HEK293T (cell line): ENCODE measurements at regions not wholly inside any gene's neighbourhood (a gene's known extent, or its start where the extent isn't known, plus 50 kb on each side); places are given as distances from the start of the nearest gene placed in this dataset.

Source experiments
- CTCF ChIA-PET: fragments of 350-600 bp; formaldehyde crosslinking; extraction: SDS; loops from one replicate; lab custom pipeline; 2021; ENCODE audit warnings: antibody characterized with exemption, inconsistent platforms; lab: Yijun Ruan, JAX
- POLR2A ChIA-PET: fragments of 350-600 bp; formaldehyde crosslinking; extraction: SDS; loops from one replicate; lab custom pipeline; 2020; ENCODE audit warnings: antibody characterized with exemption, inconsistent platforms; lab: Yijun Ruan, JAX
- DNase-seq: peaks from one replicate; pipeline ENCODE4 v3.0.0; 2012; ENCODE audit warnings: mixed read lengths; ENCODE audit errors: extremely low spot score
- ARNT ChIP-seq: fragments of 450-650 bp; IDR thresholded peaks from 2 replicates; pipeline ENCODE4 v1.6.1; 2017; ENCODE audit warnings: mild to moderate bottlenecking
- BHLHE40 ChIP-seq: fragments of 450-650 bp; IDR thresholded peaks from 2 replicates; pipeline ENCODE4 v1.6.1; 2016; ENCODE audit warnings: mild to moderate bottlenecking, moderate library complexity, borderline replicate concordance
- CTBP1 ChIP-seq: fragments of 450-650 bp; IDR thresholded peaks from 2 replicates; pipeline ENCODE4 v1.6.1; 2016; ENCODE audit warnings: borderline replicate concordance
- ELF4 ChIP-seq: fragments of 450-650 bp; IDR thresholded peaks from 2 replicates; pipeline ENCODE4 v1.6.1; 2017; ENCODE audit warnings: antibody characterized with exemption
- FOXA1 ChIP-seq: fragments of 450-650 bp; IDR thresholded peaks from 2 replicates; pipeline ENCODE4 v1.6.1; 2016; ENCODE audit warnings: mild to moderate bottlenecking
- FOXK2 ChIP-seq: fragments of 450-650 bp; IDR thresholded peaks from 2 replicates; pipeline ENCODE4 v1.6.1; 2016; ENCODE audit warnings: mild to moderate bottlenecking
- FOXM1 ChIP-seq: fragments of 450-650 bp; IDR thresholded peaks from 2 replicates; pipeline ENCODE4 v1.6.1; 2017; ENCODE audit warnings: mild to moderate bottlenecking, borderline replicate concordance
- HDGF ChIP-seq: fragments of 450-650 bp; IDR thresholded peaks from 2 replicates; pipeline ENCODE4 v1.6.1; 2017; ENCODE audit warnings: antibody characterized with exemption, borderline replicate concordance
- L3MBTL2 ChIP-seq: fragments of 450-650 bp; conservative IDR thresholded peaks from 2 replicates; pipeline ENCODE4 v1.6.1; 2016; ENCODE audit warnings: mild to moderate bottlenecking
- LEF1 ChIP-seq: fragments of 450-650 bp; IDR thresholded peaks from 2 replicates; pipeline ENCODE4 v1.6.1; 2017; ENCODE audit warnings: mild to moderate bottlenecking, borderline replicate concordance
- NFRKB ChIP-seq: fragments of 450-650 bp; IDR thresholded peaks from 2 replicates; pipeline ENCODE4 v1.6.1; 2016; ENCODE audit warnings: mild to moderate bottlenecking, moderate library complexity
- SP1 ChIP-seq: fragments of 450-650 bp; IDR thresholded peaks from 2 replicates; pipeline ENCODE4 v1.6.1; 2017
- SUZ12 ChIP-seq: fragments of 450-650 bp; IDR thresholded peaks from 2 replicates; pipeline ENCODE4 v1.6.1; 2016; ENCODE audit warnings: mild to moderate bottlenecking
- TARDBP ChIP-seq: fragments of 450-650 bp; IDR thresholded peaks from 2 replicates; pipeline ENCODE4 v1.6.1; 2016
- ZNF384 ChIP-seq: fragments of 450-650 bp; IDR thresholded peaks from 2 replicates; pipeline ENCODE4 v1.6.1; 2016
- TF ChIP-seq, protein P1 (sequence below): fragments of 450-650 bp; IDR thresholded peaks from 2 replicates; pipeline ENCODE4 v1.6.1; 2016

DNA sequence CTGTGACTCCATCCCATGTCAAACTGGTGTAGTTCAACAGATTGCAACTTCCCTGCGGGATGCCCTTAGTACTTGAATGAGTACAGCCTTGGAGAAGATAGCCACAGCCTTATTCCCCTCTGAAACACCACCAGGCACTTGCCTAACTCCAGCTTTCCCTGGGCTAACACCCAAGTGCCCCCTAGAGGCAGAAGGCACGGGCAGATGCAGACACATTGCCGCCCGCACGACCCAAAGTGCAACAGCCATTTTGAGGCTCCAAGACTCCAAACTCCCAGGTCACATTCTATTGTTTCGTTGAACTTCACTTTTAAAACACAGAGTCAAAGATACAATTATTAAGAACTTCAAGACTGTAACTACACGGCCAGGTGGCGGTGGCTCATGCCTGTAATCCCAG lies 163.6 kb upstream of the CDH6 start:
- no peak for TF ChIP-seq HDGF
- TF ChIP-seq SUZ12: no peak
- TF ChIP-seq SP1: no peak

GRCh38 chr5:31027721-31028120 lies 165.8 kb upstream of the CDH6 start:
- TF ChIP-seq LEF1 (no peak), FOXK2 (no peak)
- CTCF ChIA-PET: no interaction called here
- POLR2A ChIA-PET: no interaction called here
- no peak for DNase-seq

More for the DNA sequence above, 163.6 kb upstream of the CDH6 start:
- DNase-seq: peak; percentile 12
- ChIA-PET CTCF (no interaction called here), POLR2A (no interaction called here)

DNA sequence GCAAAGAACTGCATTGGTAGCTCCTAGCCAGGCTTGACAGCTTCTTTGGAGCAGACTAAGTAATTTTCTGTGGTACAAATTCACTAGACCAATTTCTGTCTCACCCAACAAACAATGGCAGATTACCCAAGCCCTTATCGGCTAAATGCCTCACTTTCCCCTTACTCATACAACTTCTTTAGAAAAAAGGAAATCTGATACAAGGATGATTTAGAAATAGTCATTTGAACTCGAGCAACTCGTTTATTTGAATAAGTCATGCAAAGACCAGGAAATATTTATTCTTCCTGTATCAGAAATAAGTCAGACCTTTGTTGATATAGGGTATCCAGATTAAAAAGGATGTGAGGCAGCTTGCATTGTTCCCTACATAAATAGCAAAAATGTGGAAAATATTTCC lies 170.4 kb upstream of the CDH6 start:
- DNase-seq: no peak
- TF ChIP-seq SUZ12 (no peak), L3MBTL2 (no peak), BHLHE40 (no peak), SP1 (no peak), TARDBP (no peak), FOXK2 (no peak), ZNF384 (no peak)
- CTCF ChIA-PET: no interaction called here
- POLR2A ChIA-PET: no interaction called here

DNA sequence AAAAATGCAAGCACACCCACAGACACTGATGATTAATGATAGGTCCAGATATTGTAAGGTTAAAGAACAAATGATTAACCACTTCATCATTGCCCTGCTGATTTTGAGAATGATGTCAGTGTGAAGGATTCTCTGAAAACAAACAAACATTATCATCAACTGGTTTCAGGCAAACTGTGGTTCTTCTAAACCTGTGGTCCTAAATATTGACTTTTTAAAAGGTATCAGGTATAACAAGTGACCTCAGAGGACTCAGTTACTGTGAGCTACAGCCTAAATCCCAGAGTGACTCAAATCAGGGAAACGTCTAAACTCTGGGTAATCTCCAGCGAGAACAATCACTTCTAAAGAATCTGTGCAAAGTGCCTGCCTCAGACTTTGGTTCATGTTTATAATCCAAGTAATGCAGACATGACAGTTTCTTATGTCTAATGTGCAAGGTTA lies 172.3 kb upstream of the CDH6 start:
- CTCF ChIA-PET: no interaction called here
- TF ChIP-seq ZNF384: no peak
- no peak for DNase-seq
- POLR2A ChIA-PET: no interaction called here

GRCh38 chr5:31008231-31008630 lies 185.3 kb upstream of the CDH6 start:
- DNase-seq: no peak
- TF ChIP-seq CTBP1 (no peak), SUZ12 (no peak), ARNT (no peak), ZNF384 (no peak), FOXM1 (no peak), NFRKB (no peak), FOXK2 (no peak), TARDBP (no peak), ELF4 (no peak), L3MBTL2 (no peak), BHLHE40 (no peak), SP1 (no peak), HDGF (no peak)
- TF ChIP-seq, protein P1, sequence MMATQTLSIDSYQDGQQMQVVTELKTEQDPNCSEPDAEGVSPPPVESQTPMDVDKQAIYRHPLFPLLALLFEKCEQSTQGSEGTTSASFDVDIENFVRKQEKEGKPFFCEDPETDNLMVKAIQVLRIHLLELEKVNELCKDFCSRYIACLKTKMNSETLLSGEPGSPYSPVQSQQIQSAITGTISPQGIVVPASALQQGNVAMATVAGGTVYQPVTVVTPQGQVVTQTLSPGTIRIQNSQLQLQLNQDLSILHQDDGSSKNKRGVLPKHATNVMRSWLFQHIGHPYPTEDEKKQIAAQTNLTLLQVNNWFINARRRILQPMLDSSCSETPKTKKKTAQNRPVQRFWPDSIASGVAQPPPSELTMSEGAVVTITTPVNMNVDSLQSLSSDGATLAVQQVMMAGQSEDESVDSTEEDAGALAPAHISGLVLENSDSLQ: no peak
- CTCF ChIA-PET: no interaction called here
- POLR2A ChIA-PET: no interaction called here

DNA sequence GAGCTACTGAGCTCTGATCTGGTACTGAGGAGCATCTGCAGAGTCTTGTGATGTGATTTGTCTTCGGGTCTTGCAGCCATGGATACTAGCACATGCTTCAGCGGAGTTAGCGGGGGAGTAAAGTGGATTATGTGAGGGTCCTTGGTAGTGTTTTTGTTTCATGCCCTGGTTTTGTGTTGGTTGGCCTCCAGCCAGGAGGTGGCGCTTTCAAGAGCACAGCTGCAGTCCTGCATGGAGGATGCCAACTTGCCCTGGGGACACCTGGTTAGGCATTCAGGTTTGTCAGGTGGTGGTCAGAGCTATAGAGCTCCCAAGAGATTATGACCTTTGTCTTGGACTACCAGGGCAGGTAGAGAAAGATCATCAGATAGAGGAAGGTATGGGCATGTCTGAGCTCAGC lies 185.8 kb upstream of the CDH6 start:
- TF ChIP-seq NFRKB (no peak), ZNF384 (no peak), LEF1 (no peak), ARNT (no peak), HDGF (no peak), SP1 (no peak), SUZ12 (no peak), ELF4 (no peak), FOXA1 (no peak), FOXM1 (no peak), CTBP1 (no peak), BHLHE40 (no peak), TARDBP (no peak), FOXK2 (no peak), L3MBTL2 (no peak)
- TF ChIP-seq, protein P1: no peak
- no peak for DNase-seq
- ChIA-PET CTCF (no interaction called here), POLR2A (no interaction called here)

GRCh38 chr5:31000287-31000686 lies 193.2 kb upstream of the CDH6 start:
- no peak for DNase-seq
- CTCF ChIA-PET: no interaction called here
- POLR2A ChIA-PET: no interaction called here
- no peak for TF ChIP-seq LEF1
- TF ChIP-seq ARNT: no peak
- TF ChIP-seq L3MBTL2: no peak
- TF ChIP-seq CTBP1: no peak
- no peak for TF ChIP-seq BHLHE40
- no peak for TF ChIP-seq HDGF
- TF ChIP-seq SUZ12: no peak
- TF ChIP-seq TARDBP: no peak
- no peak for TF ChIP-seq ZNF384
- TF ChIP-seq SP1: no peak

DNA sequence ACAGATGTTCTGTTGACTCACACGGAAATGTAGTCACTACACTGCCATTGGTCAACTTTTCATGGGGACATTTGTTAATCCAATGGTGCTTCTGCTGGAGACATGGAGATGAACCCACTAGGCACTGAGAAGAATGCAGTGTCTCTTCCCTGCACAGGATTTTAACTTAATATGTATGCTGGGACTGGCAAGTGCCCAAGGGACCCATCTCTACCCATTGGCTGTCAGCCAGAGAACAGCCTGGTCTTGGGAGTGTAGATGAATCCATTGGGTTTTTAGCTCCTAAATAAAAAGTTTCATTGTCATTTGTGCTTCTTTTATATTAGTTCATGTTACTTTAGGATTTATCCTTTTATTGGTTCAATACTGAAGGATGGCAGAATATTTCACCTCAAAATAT lies 195.8 kb upstream of the CDH6 start:
- ChIA-PET POLR2A (no interaction called here), CTCF (no interaction called here)
- no peak for DNase-seq
- no peak for TF ChIP-seq CTBP1
- no peak for TF ChIP-seq HDGF
- TF ChIP-seq, protein P1: no peak
- TF ChIP-seq ZNF384: no peak
- TF ChIP-seq NFRKB: no peak
- TF ChIP-seq SUZ12: no peak
- no peak for TF ChIP-seq ELF4
- TF ChIP-seq ARNT: no peak
- no peak for TF ChIP-seq TARDBP
- TF ChIP-seq FOXA1: no peak
- TF ChIP-seq LEF1: no peak
- no peak for TF ChIP-seq SP1
- no peak for TF ChIP-seq L3MBTL2
- TF ChIP-seq FOXM1: no peak
- TF ChIP-seq FOXK2: no peak
- TF ChIP-seq BHLHE40: no peak
